Astrocyte (in vitro differentiated cells and primary cell): ENCODE measurements at regions not wholly inside any gene's neighbourhood (a gene's known extent, or its start where the extent isn't known, plus 50 kb on each side); places are given as distances from the start of the nearest gene placed in this dataset.

Experiments
- DNase-seq: peaks from one replicate; pipeline ENCODE4 v3.0.0-alpha.2; 2010; ENCODE audit warnings: low read depth
- FAIRE-seq: peaks from 2 replicates; lab custom pipeline; 2011; peaks lifted over from hg19 to GRCh38; lab: Jason Lieb, UNC
- H2AFZ ChIP-seq: 2 replicates; pipeline ENCODE4 v1.6.0; 2012; ENCODE audit warnings: low read depth, low read length, inconsistent platforms
- H3K27ac ChIP-seq: 2 replicates; pipeline ENCODE4 v1.5.1; 2011; ENCODE audit warnings: low read depth, low read length, inconsistent platforms
- H3K27me3 ChIP-seq: 2 replicates; pipeline ENCODE4 v1.6.0; 2011; ENCODE audit warnings: low read length, inconsistent platforms; ENCODE audit not compliant: insufficient read depth
- H3K36me3 ChIP-seq: 2 replicates; pipeline ENCODE4 v1.5.1; 2011; ENCODE audit warnings: low read length, inconsistent platforms; ENCODE audit not compliant: insufficient read depth
- H3K4me1 ChIP-seq: 2 replicates; pipeline ENCODE4 v1.5.1; 2011; ENCODE audit warnings: low read length, inconsistent platforms; ENCODE audit not compliant: insufficient read depth
- H3K4me2 ChIP-seq: 2 replicates; pipeline ENCODE4 v1.6.0; 2012; ENCODE audit warnings: low read length, inconsistent platforms
- H3K4me3 ChIP-seq: 2 replicates; pipeline ENCODE4 v1.5.1; 2011; ENCODE audit warnings: low read depth, mild to moderate bottlenecking, low read length, inconsistent platforms; ENCODE audit not compliant: insufficient read depth
- H3K79me2 ChIP-seq: 2 replicates; pipeline ENCODE4 v1.6.0; 2012; ENCODE audit warnings: mild to moderate bottlenecking, low read length, inconsistent platforms; ENCODE audit not compliant: insufficient read depth
- H3K9ac ChIP-seq: 2 replicates; pipeline ENCODE4 v1.6.0; 2012; ENCODE audit warnings: mild to moderate bottlenecking, low read length, inconsistent platforms
- H3K9me3 ChIP-seq: 2 replicates; pipeline ENCODE4 v1.5.1; 2012; ENCODE audit warnings: low read depth, mild to moderate bottlenecking, low read length, inconsistent platforms; ENCODE audit not compliant: insufficient read depth
- H4K20me1 ChIP-seq: 2 replicates; pipeline ENCODE4 v1.6.0; 2012; ENCODE audit warnings: low read length, inconsistent platforms; ENCODE audit not compliant: insufficient read depth
- H3K27ac Mint-ChIP-seq: one replicate; pipeline ENCODE4 v1.8.0; 2021; ENCODE audit warnings: mild to moderate bottlenecking, mixed read lengths; ENCODE audit not compliant: unreplicated experiment
- H3K27me3 Mint-ChIP-seq: one replicate; pipeline ENCODE4 v1.8.0; 2021; ENCODE audit warnings: low read depth, mixed read lengths; ENCODE audit not compliant: unreplicated experiment
- H3K36me3 Mint-ChIP-seq: one replicate; pipeline ENCODE4 v1.8.0; 2021; ENCODE audit warnings: low read depth, mixed read lengths; ENCODE audit not compliant: unreplicated experiment
- H3K4me1 Mint-ChIP-seq: one replicate; pipeline ENCODE4 v1.8.0; 2021; ENCODE audit warnings: low read depth, mixed read lengths; ENCODE audit not compliant: unreplicated experiment
- H3K4me3 Mint-ChIP-seq: one replicate; pipeline ENCODE4 v1.8.0; 2021; ENCODE audit warnings: mild to moderate bottlenecking, moderate library complexity, mixed read lengths; ENCODE audit not compliant: unreplicated experiment
- H3K9me3 Mint-ChIP-seq: one replicate; pipeline ENCODE4 v1.8.0; 2021; ENCODE audit warnings: mild to moderate bottlenecking, mixed read lengths; ENCODE audit not compliant: unreplicated experiment
- CTCF ChIP-seq: IDR thresholded peaks from 2 replicates; pipeline ENCODE4 v1.5.1; 2011; ENCODE audit warnings: low read depth, mild to moderate bottlenecking, inconsistent platforms, low read length, moderate library complexity; ENCODE audit not compliant: insufficient read depth
- EZH2 ChIP-seq: IDR thresholded peaks from 2 replicates; pipeline ENCODE4 v1.6.1; 2012; ENCODE audit warnings: mild to moderate bottlenecking, low read length, inconsistent platforms; ENCODE audit not compliant: insufficient read depth

- Mint-ChIP-seq H3K9me3 (no peaks in the 10 kb centered on the region), H3K4me1 (no peaks in the 10 kb centered on the region), H3K36me3 (no peaks in the 10 kb centered on the region), H3K27ac (no peak overlapping the region), H3K27me3 (no peaks in the 10 kb centered on the region), H3K4me3 (no peak overlapping the region)
- no peak overlapping the region for H3K27ac ChIP-seq
- H3K9me3 ChIP-seq: no peaks in the 10 kb centered on the region
- FAIRE-seq (no peak), DNase-seq (no peak)
- no peak overlapping the region for H3K4me3 ChIP-seq
- no peaks in the 10 kb centered on the region for H3K4me1 ChIP-seq
- no peaks in the 10 kb centered on the region for H4K20me1 ChIP-seq
- H3K27me3 ChIP-seq: no peaks in the 10 kb centered on the region
- no peak for TF ChIP-seq CTCF
- no peak for TF ChIP-seq EZH2
- H3K36me3 ChIP-seq: no peaks in the 10 kb centered on the region
- no peak overlapping the region for H3K9ac ChIP-seq
- no peak overlapping the region for H2AFZ ChIP-seq
- no peak overlapping the region for H3K4me2 ChIP-seq
- no peaks in the 10 kb centered on the region for H3K79me2 ChIP-seq
Observed at GRCh38 chr7:24036033-24036412, 248.0 kb upstream of the NPY start.

GRCh38 chr7:24038993-24039392, 245.0 kb upstream of the NPY start:
- Histone ChIP-seq H3K9me3 (no peaks in the 10 kb centered on the region), H3K27ac (no peak overlapping the region), H3K36me3 (no peaks in the 10 kb centered on the region), H4K20me1 (no peaks in the 10 kb centered on the region), H3K4me2 (no peak overlapping the region), H3K27me3 (no peaks in the 10 kb centered on the region), H2AFZ (no peak overlapping the region), H3K9ac (no peak overlapping the region), H3K79me2 (no peaks in the 10 kb centered on the region), H3K4me1 (no peaks in the 10 kb centered on the region), H3K4me3 (no peak overlapping the region)
- peaks cover 1% of the 10 kb centered on the region for H3K27me3 Mint-ChIP-seq
- H3K27ac Mint-ChIP-seq: no peak overlapping the region
- H3K4me3 Mint-ChIP-seq: no peak overlapping the region
- FAIRE-seq (no peak), DNase-seq (no peak)
- peaks cover 2% of the 10 kb centered on the region for H3K9me3 Mint-ChIP-seq
- H3K36me3 Mint-ChIP-seq: no peaks in the 10 kb centered on the region
- H3K4me1 Mint-ChIP-seq: no peaks in the 10 kb centered on the region
- TF ChIP-seq CTCF (no peak), EZH2 (no peak)

GRCh38 chr7:24039991-24040624, 243.9 kb upstream of the NPY start:
- no peaks in the 10 kb centered on the region for H4K20me1 ChIP-seq
- Mint-ChIP-seq H3K9me3 (peaks cover 8% of the 10 kb centered on the region), H3K27ac (no peak overlapping the region), H3K4me1 (no peaks in the 10 kb centered on the region), H3K27me3 (peaks cover 1% of the 10 kb centered on the region), H3K36me3 (no peaks in the 10 kb centered on the region), H3K4me3 (no peak overlapping the region)
- no peaks in the 10 kb centered on the region for H3K4me1 ChIP-seq
- no peaks in the 10 kb centered on the region for H3K9me3 ChIP-seq
- no peak overlapping the region for H3K4me2 ChIP-seq
- no peak overlapping the region for H3K4me3 ChIP-seq
- no peaks in the 10 kb centered on the region for H3K36me3 ChIP-seq
- DNase-seq (no peak), FAIRE-seq (no peak)
- TF ChIP-seq CTCF: no peak
- TF ChIP-seq EZH2: no peak
- no peaks in the 10 kb centered on the region for H3K27me3 ChIP-seq
- H2AFZ ChIP-seq: no peak overlapping the region
- H3K79me2 ChIP-seq: no peaks in the 10 kb centered on the region
- H3K9ac ChIP-seq: no peak overlapping the region
- no peak overlapping the region for H3K27ac ChIP-seq
